Activated T-cell treated with anti-CD3 and anti-CD28 coated beads for 4 hours (primary cell): ENCODE measurements at regions not wholly inside any gene's neighbourhood (a gene's known extent, or its start where the extent isn't known, plus 50 kb on each side); places are given as distances from the start of the nearest gene placed in this dataset.

Experiments used
- DNase-seq: peaks from one replicate; pipeline ENCODE4 v3.0.0-alpha.2; 2020

- no peak for DNase-seq
Measured at GRCh38 chr5:61746831-61747575, 414.9 kb downstream of the ZSWIM6 start.

GRCh38 chr5:61748121-61748520 is 416.1 kb downstream of the ZSWIM6 start:
- DNase-seq, result no peak

- no peak for DNase-seq
Measured at GRCh38 chr5:61748651-61749050, 416.6 kb downstream of the ZSWIM6 start.

GRCh38 chr5:61752588-61752987 is 420.5 kb downstream of the ZSWIM6 start:
- DNase-seq, result no peak

- no peak for DNase-seq
Measured at GRCh38 chr5:61754792-61755191, 422.7 kb downstream of the ZSWIM6 start.

- DNase-seq, result no peak
Measured at GRCh38 chr5:61755726-61756222, 423.7 kb downstream of the ZSWIM6 start.

GRCh38 chr5:61758711-61759110 is 426.7 kb downstream of the ZSWIM6 start:
- DNase-seq, result no peak

- no peak for DNase-seq
Measured at GRCh38 chr5:61765471-61765870, 433.4 kb downstream of the ZSWIM6 start.

GRCh38 chr5:61766141-61766540 is 434.1 kb downstream of the ZSWIM6 start:
- no peak for DNase-seq

GRCh38 chr5:61767231-61768080 is 435.4 kb downstream of the ZSWIM6 start:
- DNase-seq, result no peak

- no peak for DNase-seq
Measured at GRCh38 chr5:61768692-61769281, 436.7 kb downstream of the ZSWIM6 start.

- no peak for DNase-seq
Measured at GRCh38 chr5:61771062-61771461, 439.0 kb downstream of the ZSWIM6 start.

GRCh38 chr5:61771808-61772207 is 439.8 kb downstream of the ZSWIM6 start:
- no peak for DNase-seq

- DNase-seq, result no peak
Measured at GRCh38 chr5:61775901-61776300, 443.8 kb downstream of the ZSWIM6 start.

- DNase-seq, result no peak
Measured at GRCh38 chr5:61777292-61777691, 445.2 kb downstream of the ZSWIM6 start.

GRCh38 chr5:61779743-61780142 is 447.7 kb downstream of the ZSWIM6 start:
- DNase-seq, result no peak

- DNase-seq, result no peak
Measured at GRCh38 chr5:61783481-61783880, 451.4 kb downstream of the ZSWIM6 start.

GRCh38 chr5:61784341-61784740 is 452.3 kb downstream of the ZSWIM6 start:
- no peak for DNase-seq

GRCh38 chr5:61788548-61788947 is 456.5 kb downstream of the ZSWIM6 start:
- no peak for DNase-seq

- no peak for DNase-seq
Measured at GRCh38 chr5:61790007-61790406, 457.9 kb downstream of the ZSWIM6 start.

GRCh38 chr5:61790678-61791077 is 458.6 kb downstream of the ZSWIM6 start:
- DNase-seq, result no peak

GRCh38 chr5:61796773-61797172 is 464.7 kb downstream of the ZSWIM6 start:
- no peak for DNase-seq

GRCh38 chr5:61800450-61800849 is 468.4 kb downstream of the ZSWIM6 start:
- no peak for DNase-seq

- DNase-seq, result no peak
Measured at GRCh38 chr5:61801174-61801573, 469.1 kb downstream of the ZSWIM6 start.
